Gastroesophageal sphincter (tissue), 4 donors: ENCODE measurements at regions not wholly inside any gene's neighbourhood (a gene's known extent, or its start where the extent isn't known, plus 50 kb on each side); places are given as distances from the start of the nearest gene placed in this dataset.

Experiments
- ATAC-seq: fragments of 150-250 bp; one replicate; pipeline ENCODE4 v1.9.1; 2016; ENCODE audit warnings: mild to moderate bottlenecking, moderate library complexity
- H3K27ac ChIP-seq, 4 donors: fragments of 200-600 bp; sonication (generic) in 3 of 4; 1 replicate in 3 of 4; 2 replicates in 1 of 4; pipeline ENCODE4 v1.5.1; 2016 to 2019
- H3K27me3 ChIP-seq: fragments of 200-600 bp; sonication (generic); one replicate; pipeline ENCODE4 v1.5.1; 2019
- H3K36me3 ChIP-seq, 2 donors: fragments of 200-600 bp; sonication (generic); one replicate each; pipeline ENCODE4 v1.5.1; 2019; ENCODE audit warnings: control low read depth in 1 of 2
- H3K4me1 ChIP-seq, 3 donors: fragments of 200-600 bp; sonication (generic); 1 replicate in 2 of 3; 2 replicates in 1 of 3; pipeline ENCODE4 v1.5.1; 2016 to 2019; ENCODE audit warnings: control low read depth in 2 of 3
- H3K4me3 ChIP-seq, 2 donors: fragments of 200-600 bp; sonication (generic); one replicate each; pipeline ENCODE4 v1.5.1; 2019; ENCODE audit warnings: mild to moderate bottlenecking in 1 of 2, moderate library complexity in 1 of 2
- H3K9me3 ChIP-seq, 3 donors: fragments of 200-600 bp; sonication (generic); one replicate each; pipeline ENCODE4 v1.5.1; 2017 to 2019; ENCODE audit warnings: control low read depth in 2 of 3
- EP300 ChIP-seq: sonication (generic); formaldehyde crosslinking; IDR thresholded peaks from one replicate; pipeline ENCODE4 v1.6.1; 2017; ENCODE audit warnings: antibody characterized with exemption, mild to moderate bottlenecking
- POLR2A ChIP-seq, 2 donors: fragments of 450-650 bp; IDR thresholded peaks; one replicate each; pipeline ENCODE4 v1.6.1; 2017; ENCODE audit warnings: antibody characterized with exemption in 2 of 2, mild to moderate bottlenecking in 2 of 2, moderate library complexity in 1 of 2
- POLR2AphosphoS5 ChIP-seq: sonication (generic); formaldehyde crosslinking; IDR thresholded peaks from one replicate; pipeline ENCODE4 v1.6.1; 2017; ENCODE audit warnings: antibody characterized with exemption
- WGBS, 2 donors: methylation state at CpG; one replicate each; pipeline ENCODE4 v1.1.5; 2018; ENCODE audit warnings: low coverage in 1 of 2; 5-methylcytosine and 5-hydroxymethylcytosine counted together
- TF ChIP-seq, protein P1 (sequence below), 4 experiments: fragments of 200-600 bp in 2 of 4; fragments of 450-650 bp in 2 of 4; sonication (generic) in 1 of 4; IDR thresholded peaks; one replicate each; pipeline ENCODE4 v1.5.1; 2017 to 2019; ENCODE audit warnings: antibody characterized with exemption in 4 of 4, mild to moderate bottlenecking in 2 of 4, moderate library complexity in 2 of 4

DNA sequence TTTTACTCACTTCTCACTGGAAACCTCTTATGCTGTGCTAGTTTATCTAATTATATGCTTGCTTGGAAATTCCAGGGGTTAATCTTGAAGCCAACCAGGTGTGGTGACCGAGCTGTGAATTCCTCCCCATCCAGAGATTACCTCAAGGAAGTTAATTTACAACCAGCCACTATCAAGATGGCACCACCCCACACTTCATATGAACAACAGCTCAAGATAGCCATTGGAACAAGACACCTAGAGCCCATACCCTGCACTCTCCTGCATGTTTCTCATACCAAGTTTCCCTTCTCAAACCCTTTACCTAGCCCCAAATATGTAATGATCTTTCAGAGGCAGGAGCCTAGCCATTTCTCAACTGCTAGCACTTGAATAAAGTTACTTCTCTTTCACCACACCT lies 2156.9 kb upstream of the C9orf72 start:
- TF ChIP-seq POLR2A (IDR thresholded peaks at IDR 0.05): no peak
- TF ChIP-seq, protein P1, sequence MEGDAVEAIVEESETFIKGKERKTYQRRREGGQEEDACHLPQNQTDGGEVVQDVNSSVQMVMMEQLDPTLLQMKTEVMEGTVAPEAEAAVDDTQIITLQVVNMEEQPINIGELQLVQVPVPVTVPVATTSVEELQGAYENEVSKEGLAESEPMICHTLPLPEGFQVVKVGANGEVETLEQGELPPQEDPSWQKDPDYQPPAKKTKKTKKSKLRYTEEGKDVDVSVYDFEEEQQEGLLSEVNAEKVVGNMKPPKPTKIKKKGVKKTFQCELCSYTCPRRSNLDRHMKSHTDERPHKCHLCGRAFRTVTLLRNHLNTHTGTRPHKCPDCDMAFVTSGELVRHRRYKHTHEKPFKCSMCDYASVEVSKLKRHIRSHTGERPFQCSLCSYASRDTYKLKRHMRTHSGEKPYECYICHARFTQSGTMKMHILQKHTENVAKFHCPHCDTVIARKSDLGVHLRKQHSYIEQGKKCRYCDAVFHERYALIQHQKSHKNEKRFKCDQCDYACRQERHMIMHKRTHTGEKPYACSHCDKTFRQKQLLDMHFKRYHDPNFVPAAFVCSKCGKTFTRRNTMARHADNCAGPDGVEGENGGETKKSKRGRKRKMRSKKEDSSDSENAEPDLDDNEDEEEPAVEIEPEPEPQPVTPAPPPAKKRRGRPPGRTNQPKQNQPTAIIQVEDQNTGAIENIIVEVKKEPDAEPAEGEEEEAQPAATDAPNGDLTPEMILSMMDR (IDR thresholded peaks at IDR 0.05): no peak
- no peak for TF ChIP-seq POLR2AphosphoS5
- no peak for TF ChIP-seq EP300
- WGBS, 2 donors: 33 to 60% methylated on average over 1 of the region's 1 CpG
- Histone ChIP-seq H3K4me3 (no peak overlapping the region), H3K27ac (no peak overlapping the region), H3K27me3 (no peaks in the 10 kb centered on the region), H3K4me1 (no peaks in the 10 kb centered on the region), H3K9me3 (peaks cover 0 to 19% (median 0%) of the 10 kb centered on the region in 3 donors), H3K36me3 (no peaks in the 10 kb centered on the region)
- ATAC-seq: no peak

DNA sequence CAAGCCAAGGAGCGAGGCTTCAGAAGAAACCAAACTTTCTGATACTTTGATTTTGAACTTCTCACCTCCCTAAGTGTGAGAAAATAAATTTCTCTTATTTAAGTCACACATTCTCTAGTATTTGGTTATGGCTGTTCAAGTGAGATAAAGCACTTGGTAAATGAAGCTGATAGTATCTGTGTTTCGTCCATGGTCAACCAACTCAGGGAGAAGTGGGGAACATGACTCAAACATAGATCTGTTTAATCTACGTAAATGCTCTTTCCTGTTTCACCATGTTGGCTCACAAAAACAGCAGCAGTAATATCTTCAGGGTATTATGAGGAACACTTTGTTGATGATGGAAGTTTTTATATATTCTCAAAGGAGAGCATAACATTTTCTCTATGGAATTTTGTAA lies 2167.2 kb upstream of the C9orf72 start:
- ATAC-seq: no peak
- Histone ChIP-seq H3K4me1 (no peaks in the 10 kb centered on the region), H3K36me3 (no peaks in the 10 kb centered on the region), H3K4me3 (no peak overlapping the region), H3K27me3 (no peaks in the 10 kb centered on the region), H3K27ac (no peak overlapping the region), H3K9me3 (no peaks in the 10 kb centered on the region)
- TF ChIP-seq POLR2A (IDR thresholded peaks at IDR 0.05): no peak
- WGBS, 2 donors: 45 to 55% methylated on average over 3 of the region's 3 CpGs

DNA sequence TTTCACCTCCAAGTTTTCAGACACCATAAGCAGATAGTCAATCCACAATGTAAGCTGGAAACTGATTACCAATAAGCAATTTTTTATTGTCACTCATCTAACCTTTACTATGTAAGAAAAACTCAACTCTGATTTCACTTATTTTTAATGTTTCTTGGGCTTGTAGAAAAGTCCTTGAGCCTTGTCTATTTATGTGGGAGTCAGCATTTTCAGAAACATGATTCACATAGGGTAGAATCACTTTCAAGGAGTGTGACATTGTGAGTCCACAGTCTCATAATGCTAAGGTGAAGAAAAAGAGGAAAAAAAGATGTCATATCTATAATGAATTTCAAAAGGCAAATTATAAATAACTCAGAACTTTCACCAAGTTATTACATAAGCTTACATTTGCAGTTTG lies 2167.9 kb upstream of the C9orf72 start:
- Histone ChIP-seq H3K4me1 (no peaks in the 10 kb centered on the region), H3K27ac (no peak overlapping the region), H3K36me3 (no peaks in the 10 kb centered on the region), H3K27me3 (no peaks in the 10 kb centered on the region), H3K9me3 (no peaks in the 10 kb centered on the region), H3K4me3 (no peak overlapping the region)
- ATAC-seq: no peak
- TF ChIP-seq POLR2A (IDR thresholded peaks at IDR 0.05) (no peak), POLR2AphosphoS5 (no peak), EP300 (no peak)
- TF ChIP-seq, protein P1 (IDR thresholded peaks at IDR 0.05): no peak

DNA sequence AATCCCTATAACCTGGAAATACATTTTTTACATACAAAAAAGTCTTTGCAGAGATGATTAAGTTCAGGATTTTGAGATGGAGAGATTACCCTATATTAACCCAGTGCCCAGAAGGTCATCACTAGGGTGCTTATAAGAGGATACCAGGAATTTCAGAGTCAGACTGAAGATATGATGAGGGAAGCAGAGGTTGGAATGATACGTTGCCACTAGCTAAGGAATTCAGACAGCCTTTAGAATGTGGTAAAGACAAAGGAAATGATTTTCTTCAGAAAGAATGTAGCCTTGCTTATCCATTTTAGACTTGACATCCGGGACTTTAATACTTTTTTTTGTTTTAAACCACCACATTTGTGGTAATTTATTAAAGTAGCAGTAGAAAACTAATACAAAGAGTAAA lies 2176.8 kb upstream of the C9orf72 start:
- 46 to 55% methylated on average over 2 of the region's 2 CpGs for WGBS, 2 donors
- no peak for ATAC-seq
- Histone ChIP-seq H3K27me3 (no peaks in the 10 kb centered on the region), H3K36me3 (no peaks in the 10 kb centered on the region), H3K27ac (no peak overlapping the region), H3K9me3 (no peaks in the 10 kb centered on the region), H3K4me1 (no peaks in the 10 kb centered on the region), H3K4me3 (no peak overlapping the region)
- no peak for TF ChIP-seq POLR2AphosphoS5
- TF ChIP-seq, protein P1 (IDR thresholded peaks at IDR 0.05): no peak
- TF ChIP-seq EP300: no peak
- TF ChIP-seq POLR2A (IDR thresholded peaks at IDR 0.05): no peak

DNA sequence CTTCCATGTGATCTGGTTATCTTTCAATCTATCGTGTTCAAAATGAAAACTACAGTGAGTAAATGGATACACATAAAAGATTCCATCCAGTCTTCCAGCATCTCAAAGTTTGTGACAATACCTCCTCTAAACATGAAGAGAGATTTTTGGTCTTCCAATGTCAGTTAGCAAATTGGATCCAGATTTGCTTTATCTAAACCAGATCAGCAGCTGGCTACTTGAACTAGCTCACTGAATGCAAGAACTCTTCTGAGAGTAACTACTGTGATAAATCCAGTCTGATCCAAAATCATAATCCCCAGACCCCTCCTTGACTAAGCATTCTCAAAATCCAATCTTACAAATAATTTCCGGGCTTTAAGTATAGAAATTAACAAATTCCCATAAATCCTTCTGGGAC lies 2177.9 kb upstream of the C9orf72 start:
- H3K27me3 ChIP-seq: no peaks in the 10 kb centered on the region
- no peaks in the 10 kb centered on the region for H3K4me1 ChIP-seq
- H3K27ac ChIP-seq: no peak overlapping the region
- TF ChIP-seq POLR2AphosphoS5 (no peak), EP300 (no peak), POLR2A (IDR thresholded peaks at IDR 0.05) (no peak)
- TF ChIP-seq, protein P1 (IDR thresholded peaks at IDR 0.05): no peak
- H3K9me3 ChIP-seq: no peaks in the 10 kb centered on the region
- WGBS, 2 donors: 76 to 92% methylated on average over 2 of the region's 2 CpGs
- ATAC-seq: no peak
- no peak overlapping the region for H3K4me3 ChIP-seq
- H3K36me3 ChIP-seq: no peaks in the 10 kb centered on the region

DNA sequence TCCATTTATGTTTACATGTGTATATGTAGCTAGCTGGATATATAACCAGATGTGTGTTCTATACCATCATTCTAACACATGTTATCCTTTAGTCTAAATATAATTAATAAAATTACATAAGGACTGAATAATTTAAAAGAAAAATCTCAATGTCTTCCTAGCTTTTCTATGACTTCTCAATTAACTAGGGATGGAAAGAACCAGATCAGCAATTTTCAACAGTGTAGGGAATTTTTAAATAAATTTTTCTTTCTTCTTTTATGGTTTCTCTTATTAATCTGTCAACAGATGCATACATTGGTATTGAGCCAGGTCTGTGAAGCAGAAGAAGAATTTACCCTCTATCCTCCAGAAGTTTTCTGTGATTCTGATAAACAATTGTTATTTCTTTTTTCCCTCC lies 2180.4 kb upstream of the C9orf72 start:
- H3K9me3 ChIP-seq: no peaks in the 10 kb centered on the region
- H3K27me3 ChIP-seq: no peaks in the 10 kb centered on the region
- TF ChIP-seq EP300 (no peak), POLR2A (IDR thresholded peaks at IDR 0.05) (no peak), POLR2AphosphoS5 (no peak)
- TF ChIP-seq, protein P1 (IDR thresholded peaks at IDR 0.05): no peak
- H3K27ac ChIP-seq: no peak overlapping the region
- no peaks in the 10 kb centered on the region for H3K4me1 ChIP-seq
- H3K4me3 ChIP-seq: no peak overlapping the region
- H3K36me3 ChIP-seq: no peaks in the 10 kb centered on the region
- no peak for ATAC-seq
